ENCODE measurements at regions not wholly inside any gene's neighbourhood (a gene's known extent, or its start where the extent isn't known, plus 50 kb on each side); places are given as distances from the start of the nearest gene placed in this dataset.

GRCh38 chr9:73371801-73372200 lies 220.1 kb downstream of the ANXA1 start:
- H3K27me3 ChIP-seq (ENCODE audit: control insufficient read depth in 2 of 2, insufficient read depth in 2 of 2, low read length in 2 of 2) = no peaks in the 10 kb centered on the region
- H3K79me2 ChIP-seq (ENCODE audit: control insufficient read depth, insufficient read depth, low read length) = no peaks in the 10 kb centered on the region
- FAIRE-seq (no peak), DNase-seq (ENCODE audit: low read depth, low spot score) (no peak)
- no peak overlapping the region for H3K9ac ChIP-seq (replicated peaks; ENCODE audit: extremely low read depth, insufficient read depth, low read length)
- intact Hi-C loops (cut with micrococcal nuclease) = no loop called here
- H2AFZ ChIP-seq (ENCODE audit: low read depth, low read length) = no peak overlapping the region
- H3K4me3 ChIP-seq (replicated peaks in 1 of 3; ENCODE audit: insufficient read depth in 1 of 3, low read depth in 1 of 3, low read length in 3 of 3) = no peak overlapping the region
- TF ChIP-seq POLR2A (IDR thresholded peaks at IDR 0.05; ENCODE audit: low read depth, low read length) (no peak), CTCF (IDR thresholded peaks at IDR 0.05; ENCODE audit: extremely low read depth in 1 of 2, insufficient read depth in 1 of 2, low read depth in 1 of 2, low read length in 2 of 2) (no peak), POLR2AphosphoS5 (IDR thresholded peaks at IDR 0.05; ENCODE audit: insufficient read depth, low read depth, low read length) (no peak)
- H3K36me3 ChIP-seq (ENCODE audit: control insufficient read depth in 2 of 2, extremely low read depth in 1 of 2, insufficient read depth in 2 of 2, low read length in 2 of 2) = no peaks in the 10 kb centered on the region
- no TSS peak for BruUV-seq (replicated peaks)
- no peaks in the 10 kb centered on the region for H4K20me1 ChIP-seq (replicated peaks; ENCODE audit: control insufficient read depth, extremely low read depth, insufficient read depth, low read length)
- no peaks in the 10 kb centered on the region for H3K9me1 ChIP-seq (replicated peaks; ENCODE audit: control insufficient read depth, extremely low read depth, insufficient read depth, low read length)
- no peaks in the 10 kb centered on the region for H3K9me3 ChIP-seq (replicated peaks; ENCODE audit: control insufficient read depth, insufficient read depth, low read length)
- H3K4me1 ChIP-seq (ENCODE audit: control insufficient read depth, extremely low read depth, insufficient read depth, low read length) = no peaks in the 10 kb centered on the region
- dilution Hi-C loops (cut with MboI; ENCODE audit: extremely low pct_ligation_motif_present, low sequenced_read_pairs) = no loop called here
- no peak overlapping the region for H3K27ac ChIP-seq (ENCODE audit: insufficient read depth, low read depth, low read length)
- no peak overlapping the region for H3K4me2 ChIP-seq (ENCODE audit: insufficient read depth, low read length)
- ChIA-PET CTCF (no interaction called here), POLR2A (no interaction called here)

- intact Hi-C loops (cut with micrococcal nuclease) (no loop called here), dilution Hi-C loops (cut with MboI; ENCODE audit: extremely low pct_ligation_motif_present, low sequenced_read_pairs) (no loop called here)
- ChIA-PET CTCF (no interaction called here), POLR2A (no interaction called here)
- Histone ChIP-seq H3K4me1 (ENCODE audit: control insufficient read depth, extremely low read depth, insufficient read depth, low read length) (no peaks in the 10 kb centered on the region), H3K9me3 (replicated peaks; ENCODE audit: control insufficient read depth, insufficient read depth, low read length) (no peaks in the 10 kb centered on the region), H3K9me1 (replicated peaks; ENCODE audit: control insufficient read depth, extremely low read depth, insufficient read depth, low read length) (no peaks in the 10 kb centered on the region), H3K79me2 (ENCODE audit: control insufficient read depth, insufficient read depth, low read length) (no peaks in the 10 kb centered on the region), H3K36me3 (ENCODE audit: control insufficient read depth in 2 of 2, extremely low read depth in 1 of 2, insufficient read depth in 2 of 2, low read length in 2 of 2) (no peaks in the 10 kb centered on the region), H3K27ac (ENCODE audit: insufficient read depth, low read depth, low read length) (no peak overlapping the region), H2AFZ (ENCODE audit: low read depth, low read length) (no peak overlapping the region), H3K4me3 (replicated peaks in 1 of 3; ENCODE audit: insufficient read depth in 1 of 3, low read depth in 1 of 3, low read length in 3 of 3) (no peak overlapping the region), H3K27me3 (ENCODE audit: control insufficient read depth in 2 of 2, insufficient read depth in 2 of 2, low read length in 2 of 2) (no peaks in the 10 kb centered on the region), H4K20me1 (replicated peaks; ENCODE audit: control insufficient read depth, extremely low read depth, insufficient read depth, low read length) (no peaks in the 10 kb centered on the region), H3K9ac (replicated peaks; ENCODE audit: extremely low read depth, insufficient read depth, low read length) (no peak overlapping the region), H3K4me2 (ENCODE audit: insufficient read depth, low read length) (no peak overlapping the region)
- TF ChIP-seq CTCF (IDR thresholded peaks at IDR 0.05; ENCODE audit: extremely low read depth in 1 of 2, insufficient read depth in 1 of 2, low read depth in 1 of 2, low read length in 2 of 2) (no peak), GATA2 (IDR thresholded peaks at IDR 0.05; ENCODE audit: insufficient read depth, insufficient read length, low read depth, low read length) (no peak)
- DNase-seq (ENCODE audit: low read depth, low spot score) (no peak), FAIRE-seq (no peak)
- BruUV-seq (replicated peaks) = no TSS peak
Measured at GRCh38 chr9:73380411-73380810, 228.7 kb downstream of the ANXA1 start.

Measured in endothelial cell of umbilical vein (primary cell).